Adipocyte (in vitro differentiated cells): ENCODE measurements at regions not wholly inside any gene's neighbourhood (a gene's known extent, or its start where the extent isn't known, plus 50 kb on each side); places are given as distances from the start of the nearest gene placed in this dataset.
"Not testable (repeated sequence)": the region's sequence is repeated elsewhere in the genome, so short reads cannot be mapped to it uniquely, and the experiment has no call there.

Experiments used
- DNase-seq: peaks from one replicate; pipeline ENCODE4 v3.0.0-alpha.2; 2015; ENCODE audit warnings: low read depth
- H3K27me3 ChIP-seq: replicated peaks from 2 replicates; pipeline ENCODE4 v1.7.0; 2013; ENCODE audit warnings: mild to moderate bottlenecking, low read length, moderate library complexity; ENCODE audit not compliant: control insufficient read depth, insufficient read depth
- H3K36me3 ChIP-seq: 2 replicates; pipeline ENCODE4 v1.7.0; 2013; ENCODE audit warnings: low read length, mild to moderate bottlenecking, moderate library complexity; ENCODE audit not compliant: control insufficient read depth, insufficient read depth, severe bottlenecking
- H3K4me1 ChIP-seq: 2 replicates; pipeline ENCODE4 v1.7.0; 2013; ENCODE audit warnings: mild to moderate bottlenecking, low read length, moderate library complexity; ENCODE audit not compliant: control insufficient read depth, insufficient read depth
- H3K4me3 ChIP-seq: 2 replicates; pipeline ENCODE4 v1.7.0; 2013; ENCODE audit warnings: mild to moderate bottlenecking, low read length, moderate library complexity
- H3K9ac ChIP-seq: 2 replicates; pipeline ENCODE4 v1.7.0; 2013; ENCODE audit warnings: mild to moderate bottlenecking, low read length, moderate library complexity
- H3K9me3 ChIP-seq: 2 replicates; pipeline ENCODE4 v1.7.0; 2013; ENCODE audit warnings: mild to moderate bottlenecking, low read length, moderate library complexity; ENCODE audit not compliant: control insufficient read depth

DNA sequence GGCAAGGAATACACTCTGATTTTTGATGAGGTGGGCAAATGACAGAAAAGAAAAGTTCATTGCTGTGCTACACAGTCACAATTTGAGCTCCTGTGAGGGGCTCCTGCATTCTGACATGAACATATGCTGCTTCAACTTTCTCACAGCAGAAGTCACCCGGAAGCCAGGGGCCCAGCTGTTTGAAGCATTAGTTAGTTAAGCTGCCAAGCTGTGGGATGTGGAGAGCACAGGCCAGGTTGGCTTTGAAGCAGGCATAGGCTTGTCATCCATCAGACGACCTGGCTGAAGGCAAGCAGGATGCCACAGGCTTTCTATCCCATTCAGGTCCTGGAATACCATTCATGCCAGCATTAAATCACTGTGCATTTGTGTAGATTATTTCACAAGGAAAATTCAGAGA is 63.1 kb downstream of the MTNR1B start:
- Histone ChIP-seq H3K9ac (no peak overlapping the region), H3K4me1 (peaks cover 11% of the 10 kb centered on the region), H3K27me3 (no peaks in the 10 kb centered on the region), H3K36me3 (no peaks in the 10 kb centered on the region), H3K9me3 (peaks cover 6% of the 10 kb centered on the region), H3K4me3 (no peak overlapping the region)
- DNase-seq = no peak

GRCh38 chr11:93033093-93033492 is 63.6 kb downstream of the MTNR1B start:
- H3K4me3 ChIP-seq = no peak overlapping the region
- H3K27me3 ChIP-seq = no peaks in the 10 kb centered on the region
- peaks cover 11% of the 10 kb centered on the region for H3K4me1 ChIP-seq
- no peak overlapping the region for H3K9ac ChIP-seq
- peaks cover 6% of the 10 kb centered on the region for H3K9me3 ChIP-seq
- H3K36me3 ChIP-seq = no peaks in the 10 kb centered on the region
- no peak for DNase-seq

DNA sequence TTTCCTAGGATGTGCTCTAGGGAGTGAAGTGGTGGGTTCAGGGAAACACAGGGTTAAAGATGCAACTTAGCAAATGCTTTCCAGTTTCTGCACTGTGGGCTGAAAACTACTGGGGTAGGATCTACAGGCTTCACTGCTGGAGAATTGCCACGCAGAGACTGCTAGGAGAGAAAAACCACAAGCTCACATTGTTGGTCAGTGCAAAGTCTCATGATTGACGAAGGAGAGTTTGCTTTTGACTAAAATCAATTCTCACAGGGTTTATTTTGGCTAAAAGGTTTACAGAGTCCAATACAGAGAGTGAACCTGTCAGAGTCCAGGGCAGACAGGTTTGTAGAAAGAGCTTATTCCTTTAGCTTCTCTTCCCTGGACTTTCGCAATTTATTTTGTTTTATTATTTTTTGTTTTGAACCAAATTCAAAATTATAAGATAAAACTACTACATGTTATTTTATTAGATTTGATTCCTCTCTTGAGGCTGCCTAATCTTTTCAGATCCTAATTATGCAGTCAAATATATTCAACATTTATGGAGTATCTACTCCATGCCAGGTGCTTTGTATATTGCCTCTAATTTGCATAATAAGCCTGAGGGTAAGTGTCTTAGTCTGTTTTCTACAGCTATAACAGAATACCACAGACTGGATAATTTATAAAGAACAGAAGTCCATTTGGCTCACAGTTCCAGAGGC is 64.7 kb downstream of the MTNR1B start:
- Histone ChIP-seq H3K27me3 (no peaks in the 10 kb centered on the region), H3K9ac (no peak overlapping the region), H3K4me1 (peaks cover 15% of the 10 kb centered on the region), H3K36me3 (no peaks in the 10 kb centered on the region), H3K9me3 (peaks cover 6% of the 10 kb centered on the region), H3K4me3 (no peak overlapping the region)
- DNase-seq = no peak

GRCh38 chr11:93034723-93035039 is 65.2 kb downstream of the MTNR1B start:
- H3K4me3 ChIP-seq = no peak overlapping the region
- H3K9me3 ChIP-seq = peaks cover 6% of the 10 kb centered on the region
- no peaks in the 10 kb centered on the region for H3K27me3 ChIP-seq
- no peak for DNase-seq
- no peaks in the 10 kb centered on the region for H3K36me3 ChIP-seq
- H3K9ac ChIP-seq = no peak overlapping the region
- peaks cover 20% of the 10 kb centered on the region for H3K4me1 ChIP-seq

GRCh38 chr11:93038521-93038920 is 69.1 kb downstream of the MTNR1B start:
- H3K27me3 ChIP-seq = no peaks in the 10 kb centered on the region
- DNase-seq = no peak
- H3K9ac ChIP-seq = no peak overlapping the region
- H3K9me3 ChIP-seq = peaks cover 14% of the 10 kb centered on the region
- peaks cover 26% of the 10 kb centered on the region for H3K4me1 ChIP-seq
- H3K4me3 ChIP-seq = no peak overlapping the region
- no peaks in the 10 kb centered on the region for H3K36me3 ChIP-seq

- peaks cover 14% of the 10 kb centered on the region for H3K9me3 ChIP-seq
- H3K4me1 ChIP-seq = peaks cover 16% of the 10 kb centered on the region
- no peak overlapping the region for H3K9ac ChIP-seq
- H3K4me3 ChIP-seq = peak overlapping the region; percentile 12
- no peaks in the 10 kb centered on the region for H3K27me3 ChIP-seq
- DNase-seq = no peak
- H3K36me3 ChIP-seq = no peaks in the 10 kb centered on the region
Observed at GRCh38 chr11:93039531-93040240, 70.2 kb downstream of the MTNR1B start.

DNA sequence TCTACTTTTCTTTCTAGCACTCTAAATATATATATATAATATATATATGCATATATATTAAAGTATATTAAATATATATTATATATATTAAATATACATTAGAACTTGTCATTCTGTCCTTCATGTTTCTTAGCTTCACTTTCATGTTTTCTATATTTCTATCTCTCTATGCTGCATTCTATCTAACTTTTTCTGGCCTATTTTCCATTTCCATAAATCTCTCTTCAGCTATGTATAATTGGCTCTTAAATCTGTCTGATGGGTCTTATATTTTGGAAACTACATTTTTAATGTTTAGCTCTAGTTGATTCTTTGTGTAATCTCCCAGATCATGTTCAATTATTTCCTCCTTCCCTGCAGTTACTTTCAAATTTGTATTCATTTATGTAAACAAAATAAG is 72.2 kb downstream of the MTNR1B start:
- H3K36me3 ChIP-seq = no peaks in the 10 kb centered on the region
- DNase-seq = no peak
- H3K9ac ChIP-seq = no peak overlapping the region
- H3K27me3 ChIP-seq = no peaks in the 10 kb centered on the region
- peaks cover 16% of the 10 kb centered on the region for H3K4me1 ChIP-seq
- H3K4me3 ChIP-seq = no peak overlapping the region
- peaks cover 12% of the 10 kb centered on the region for H3K9me3 ChIP-seq

DNA sequence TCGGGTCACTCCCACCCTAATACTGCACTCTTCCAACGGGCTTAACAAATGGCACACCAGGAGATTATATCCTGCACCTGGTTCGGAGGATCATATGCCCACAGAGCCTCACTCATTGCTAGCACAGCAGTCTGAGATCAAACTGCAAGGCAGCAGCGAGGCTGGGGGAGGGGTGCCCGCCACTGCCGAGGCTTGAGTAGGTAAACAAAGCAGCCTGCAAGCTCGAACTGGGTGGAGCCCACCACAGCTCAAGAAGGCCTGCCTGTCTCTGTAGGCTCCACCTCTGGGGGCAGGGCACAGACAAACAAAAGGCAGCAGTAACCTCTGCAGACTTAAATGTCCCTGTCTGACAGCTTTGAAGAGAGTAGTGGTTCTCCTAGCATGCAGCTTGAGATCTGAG is 73.7 kb downstream of the MTNR1B start:
- not testable (repeated sequence) for H3K27me3 ChIP-seq, H3K4me3 ChIP-seq, H3K36me3 ChIP-seq, H3K9ac ChIP-seq, DNase-seq, H3K9me3 ChIP-seq
- H3K4me1 ChIP-seq = peaks cover 16% of the 10 kb centered on the region

DNA sequence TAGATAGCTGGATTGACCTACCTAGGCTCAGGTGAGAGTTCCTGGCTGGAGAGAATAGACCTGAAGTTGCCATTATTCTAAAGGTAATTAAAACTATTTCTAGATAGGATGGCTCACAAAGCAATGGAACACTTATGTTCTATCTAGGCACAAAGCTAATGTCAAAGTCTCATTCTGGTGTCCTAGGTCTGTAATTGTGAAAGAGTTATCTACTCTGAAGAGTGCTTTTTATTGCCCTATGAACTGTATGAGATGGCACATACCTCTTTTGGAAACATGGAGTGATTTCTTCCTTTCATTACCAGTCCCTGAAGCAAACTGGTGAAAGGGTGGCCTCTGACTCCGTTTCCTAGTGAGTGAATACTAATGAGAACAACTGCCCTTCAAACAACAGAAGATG is 80.3 kb downstream of the MTNR1B start:
- Histone ChIP-seq H3K4me1 (peaks cover 34% of the 10 kb centered on the region), H3K9ac (no peak overlapping the region), H3K4me3 (no peak overlapping the region), H3K9me3 (no peaks in the 10 kb centered on the region), H3K36me3 (no peaks in the 10 kb centered on the region), H3K27me3 (no peaks in the 10 kb centered on the region)
- no peak for DNase-seq

DNA sequence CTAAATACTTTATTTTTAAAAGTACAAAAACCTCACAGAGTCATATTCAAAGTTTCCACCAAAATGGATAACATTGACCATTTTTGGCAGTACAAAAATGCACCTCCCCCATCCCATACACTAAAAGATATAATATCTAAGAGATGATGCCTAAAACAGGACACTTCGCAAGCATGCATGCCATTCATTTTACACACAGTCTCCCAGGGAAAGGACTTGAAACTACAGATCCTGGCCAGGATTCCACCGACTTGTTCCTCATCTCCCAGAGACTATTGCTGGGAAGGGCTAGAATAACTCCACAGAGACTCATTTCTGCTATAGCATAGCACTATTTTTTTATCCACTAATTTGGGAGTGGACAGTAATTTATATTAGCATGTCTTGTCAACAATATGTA is 81.7 kb downstream of the MTNR1B start:
- Histone ChIP-seq H3K4me1 (peaks cover 44% of the 10 kb centered on the region), H3K9me3 (no peaks in the 10 kb centered on the region), H3K27me3 (no peaks in the 10 kb centered on the region), H3K9ac (peak overlapping the region; percentile 1), H3K36me3 (no peaks in the 10 kb centered on the region), H3K4me3 (no peak overlapping the region)
- peak; percentile 61 for DNase-seq

DNA sequence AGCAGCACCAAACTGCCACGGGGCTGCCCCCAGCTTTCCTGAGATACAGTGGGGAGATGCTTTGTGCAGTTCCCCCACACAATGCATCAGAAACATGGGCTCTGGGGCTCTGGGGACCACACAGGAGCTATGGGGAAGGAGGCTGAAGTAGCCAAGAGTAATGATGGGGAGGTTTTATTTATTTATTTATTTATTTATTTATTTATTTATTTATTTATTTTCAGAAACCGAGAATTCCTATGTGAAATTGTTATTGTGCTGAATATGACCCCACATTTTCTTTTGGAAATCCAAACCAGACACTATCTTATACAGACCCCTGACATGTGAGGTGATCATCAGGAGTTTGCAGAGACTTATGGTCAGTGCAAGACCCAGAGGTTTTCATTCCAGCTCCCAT is 84.4 kb downstream of the MTNR1B start:
- no peak overlapping the region for H3K9ac ChIP-seq
- H3K4me1 ChIP-seq = peaks cover 49% of the 10 kb centered on the region
- H3K9me3 ChIP-seq = no peaks in the 10 kb centered on the region
- no peak overlapping the region for H3K4me3 ChIP-seq
- H3K27me3 ChIP-seq = no peaks in the 10 kb centered on the region
- DNase-seq = no peak
- no peaks in the 10 kb centered on the region for H3K36me3 ChIP-seq

GRCh38 chr11:93054279-93054678 is 84.8 kb downstream of the MTNR1B start:
- no peaks in the 10 kb centered on the region for H3K36me3 ChIP-seq
- no peak for DNase-seq
- peaks cover 52% of the 10 kb centered on the region for H3K4me1 ChIP-seq
- H3K4me3 ChIP-seq = no peak overlapping the region
- H3K9ac ChIP-seq = peak overlapping the region; percentile 12
- H3K27me3 ChIP-seq = no peaks in the 10 kb centered on the region
- H3K9me3 ChIP-seq = no peaks in the 10 kb centered on the region
